ENCODE measurements at regions not wholly inside any gene's neighbourhood (a gene's known extent, or its start where the extent isn't known, plus 50 kb on each side); places are given as distances from the start of the nearest gene placed in this dataset.
"Not testable (repeated sequence)": the region's sequence is repeated elsewhere in the genome, so short reads cannot be mapped to it uniquely, and the experiment has no call there.

DNA sequence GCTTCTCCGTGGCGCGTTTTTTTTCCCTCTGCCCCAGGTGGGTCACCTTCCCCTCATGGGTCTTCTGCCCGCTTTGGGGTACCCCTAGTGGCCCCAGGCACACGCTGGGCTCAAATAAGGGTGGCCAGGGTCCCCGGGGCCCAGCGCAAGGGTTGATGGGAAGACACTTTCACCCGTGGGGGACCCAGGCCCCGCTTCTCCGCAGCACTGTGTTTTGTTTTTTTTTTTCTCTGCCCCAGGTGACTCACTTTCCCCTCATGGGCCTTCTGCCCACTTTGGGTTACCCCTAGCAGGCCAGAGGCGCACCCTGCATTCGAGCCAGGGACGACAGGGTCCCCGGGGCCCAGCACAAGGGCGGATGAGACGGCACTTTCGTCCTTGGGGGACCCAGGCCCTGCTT, 526.7 kb downstream of the FOXD4L4 start:
- TF ChIP-seq, protein P1, sequence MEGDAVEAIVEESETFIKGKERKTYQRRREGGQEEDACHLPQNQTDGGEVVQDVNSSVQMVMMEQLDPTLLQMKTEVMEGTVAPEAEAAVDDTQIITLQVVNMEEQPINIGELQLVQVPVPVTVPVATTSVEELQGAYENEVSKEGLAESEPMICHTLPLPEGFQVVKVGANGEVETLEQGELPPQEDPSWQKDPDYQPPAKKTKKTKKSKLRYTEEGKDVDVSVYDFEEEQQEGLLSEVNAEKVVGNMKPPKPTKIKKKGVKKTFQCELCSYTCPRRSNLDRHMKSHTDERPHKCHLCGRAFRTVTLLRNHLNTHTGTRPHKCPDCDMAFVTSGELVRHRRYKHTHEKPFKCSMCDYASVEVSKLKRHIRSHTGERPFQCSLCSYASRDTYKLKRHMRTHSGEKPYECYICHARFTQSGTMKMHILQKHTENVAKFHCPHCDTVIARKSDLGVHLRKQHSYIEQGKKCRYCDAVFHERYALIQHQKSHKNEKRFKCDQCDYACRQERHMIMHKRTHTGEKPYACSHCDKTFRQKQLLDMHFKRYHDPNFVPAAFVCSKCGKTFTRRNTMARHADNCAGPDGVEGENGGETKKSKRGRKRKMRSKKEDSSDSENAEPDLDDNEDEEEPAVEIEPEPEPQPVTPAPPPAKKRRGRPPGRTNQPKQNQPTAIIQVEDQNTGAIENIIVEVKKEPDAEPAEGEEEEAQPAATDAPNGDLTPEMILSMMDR (IDR thresholded peaks at IDR 0.05), result not testable (repeated sequence)
- not testable (repeated sequence) for TF ChIP-seq POLR2A (IDR thresholded peaks at IDR 0.05)

All from tibial nerve (tissue), 3 donors.